Activated naive CD4-positive, alpha-beta T cell treated with anti-CD3 and anti-CD28 coated beads, Interleukin-2, amount 50 U/mL, for 24 hours (primary cell): ENCODE measurements at regions not wholly inside any gene's neighbourhood (a gene's known extent, or its start where the extent isn't known, plus 50 kb on each side); places are given as distances from the start of the nearest gene placed in this dataset.

Source experiments
- H3K27ac Mint-ChIP-seq: one replicate; pipeline ENCODE4 v1.8.0; 2021; ENCODE audit warnings: mild to moderate bottlenecking, mixed read lengths
- H3K27me3 Mint-ChIP-seq: one replicate; pipeline ENCODE4 v1.8.0; 2021; ENCODE audit warnings: mixed read lengths
- H3K36me3 Mint-ChIP-seq: one replicate; pipeline ENCODE4 v1.8.0; 2021; ENCODE audit warnings: mixed read lengths
- H3K4me1 Mint-ChIP-seq: one replicate; pipeline ENCODE4 v1.8.0; 2021; ENCODE audit warnings: mixed read lengths
- H3K4me3 Mint-ChIP-seq: one replicate; pipeline ENCODE4 v1.8.0; 2021; ENCODE audit warnings: mild to moderate bottlenecking, mixed read lengths
- H3K9me3 Mint-ChIP-seq: one replicate; pipeline ENCODE4 v1.8.0; 2021; ENCODE audit warnings: mixed read lengths

DNA sequence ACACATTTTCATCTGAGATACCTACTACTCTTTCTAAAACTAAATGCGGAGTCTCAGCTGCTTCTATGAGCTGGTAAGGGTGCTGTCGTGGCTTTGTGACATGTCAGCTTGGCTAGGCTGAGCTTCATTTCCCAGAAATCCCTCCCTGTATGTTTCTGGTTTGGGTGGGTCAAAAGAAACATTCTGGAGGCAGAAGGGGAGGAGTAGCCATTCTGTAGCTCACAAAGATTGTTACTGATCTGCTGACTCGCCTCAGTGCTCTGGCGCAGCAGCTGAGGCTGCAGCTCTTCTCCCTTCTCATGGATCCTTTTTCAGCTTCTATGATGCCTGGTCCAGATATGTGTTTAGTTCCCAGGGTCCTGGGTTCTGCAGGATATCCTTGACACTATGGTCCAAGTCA, 114.7 kb downstream of the RAP2A start:
- peaks cover 2% of the 10 kb centered on the region for H3K27me3 Mint-ChIP-seq
- H3K9me3 Mint-ChIP-seq: no peaks in the 10 kb centered on the region
- no peak overlapping the region for H3K4me3 Mint-ChIP-seq
- no peaks in the 10 kb centered on the region for H3K36me3 Mint-ChIP-seq
- no peaks in the 10 kb centered on the region for H3K4me1 Mint-ChIP-seq
- no peak overlapping the region for H3K27ac Mint-ChIP-seq

DNA sequence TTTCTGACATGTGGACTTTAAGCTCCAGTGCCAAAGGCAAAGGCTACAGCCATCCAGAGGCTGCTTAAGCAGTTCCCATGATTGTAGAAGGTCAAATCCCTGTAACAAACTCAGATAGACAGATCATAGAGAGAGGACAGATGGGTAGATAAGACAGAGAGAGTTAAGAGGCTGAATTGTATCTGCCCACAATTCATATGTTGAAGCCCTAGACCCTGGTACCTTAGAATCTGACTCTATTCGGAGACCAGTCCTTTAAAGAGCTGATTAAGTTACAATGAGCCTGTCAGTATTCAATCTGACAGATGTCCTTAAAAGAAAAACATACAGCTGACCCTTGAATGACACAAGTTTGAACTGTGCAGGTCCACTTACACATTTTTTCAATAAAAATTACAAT, 115.2 kb downstream of the RAP2A start:
- no peaks in the 10 kb centered on the region for H3K9me3 Mint-ChIP-seq
- peaks cover 2% of the 10 kb centered on the region for H3K27me3 Mint-ChIP-seq
- no peak overlapping the region for H3K27ac Mint-ChIP-seq
- no peaks in the 10 kb centered on the region for H3K36me3 Mint-ChIP-seq
- no peak overlapping the region for H3K4me3 Mint-ChIP-seq
- no peaks in the 10 kb centered on the region for H3K4me1 Mint-ChIP-seq

DNA sequence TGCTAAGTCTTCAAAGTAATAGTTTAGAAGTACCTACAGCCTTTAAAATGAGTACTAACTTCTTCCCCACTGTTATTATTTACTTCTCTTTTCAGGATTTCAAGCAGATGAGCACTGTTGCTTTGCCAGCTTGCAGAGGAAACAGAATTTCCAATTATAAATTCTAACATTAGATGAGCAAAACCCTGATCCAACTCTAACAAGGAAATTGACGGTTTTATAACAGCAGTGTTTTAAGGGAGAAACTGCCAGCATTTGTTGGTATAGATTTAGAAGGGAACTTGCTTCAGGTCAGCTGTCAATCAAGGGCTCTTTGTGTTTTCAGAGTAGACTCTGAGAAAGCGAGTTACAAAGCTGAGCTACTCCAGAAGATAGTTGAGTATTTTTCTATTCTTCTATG, 120.5 kb downstream of the RAP2A start:
- Mint-ChIP-seq H3K27me3 (peaks cover 2% of the 10 kb centered on the region), H3K4me1 (no peaks in the 10 kb centered on the region), H3K4me3 (no peak overlapping the region), H3K36me3 (no peaks in the 10 kb centered on the region), H3K27ac (no peak overlapping the region), H3K9me3 (no peaks in the 10 kb centered on the region)

DNA sequence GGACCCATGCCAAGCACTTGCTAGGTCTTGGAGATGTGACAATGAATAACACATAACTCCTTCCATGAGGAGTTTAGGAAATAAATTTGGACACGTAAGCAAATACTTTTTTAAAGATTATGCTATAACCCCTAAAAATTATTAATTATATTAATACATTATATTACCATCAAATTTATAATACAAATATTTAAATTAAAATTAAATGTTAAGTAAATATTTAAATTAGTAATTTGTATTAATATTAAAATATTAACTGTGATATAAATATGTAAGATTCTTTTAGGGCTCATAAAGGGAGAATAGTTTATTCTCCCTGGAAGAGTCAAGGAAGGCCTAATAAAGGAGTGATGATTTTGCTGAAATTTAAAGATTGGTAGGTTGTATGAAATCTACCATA, 121.1 kb downstream of the RAP2A start:
- Mint-ChIP-seq H3K4me3 (no peak overlapping the region), H3K9me3 (no peaks in the 10 kb centered on the region), H3K27ac (no peak overlapping the region)

DNA sequence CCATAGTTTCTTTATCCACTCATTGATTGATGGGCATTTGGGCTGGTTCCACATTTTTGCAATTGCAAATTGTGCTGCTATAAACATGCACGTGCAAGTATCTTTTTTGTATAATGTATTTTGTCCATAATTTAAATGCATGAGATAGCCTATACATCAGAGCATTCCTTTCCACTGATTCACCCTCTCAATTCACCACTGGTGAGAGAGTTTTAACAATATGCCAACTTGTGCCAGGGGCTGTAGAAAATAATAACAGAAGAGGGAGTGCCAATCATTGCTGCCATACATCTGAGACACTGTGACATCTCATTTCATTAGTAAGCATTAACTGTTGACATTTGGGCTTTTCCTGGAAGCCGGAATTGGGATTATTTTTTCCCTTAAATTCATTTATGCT, 125.1 kb downstream of the RAP2A start:
- Mint-ChIP-seq H3K4me3 (no peak overlapping the region), H3K9me3 (no peaks in the 10 kb centered on the region), H3K4me1 (no peaks in the 10 kb centered on the region), H3K36me3 (no peaks in the 10 kb centered on the region), H3K27ac (no peak overlapping the region), H3K27me3 (peaks cover 9% of the 10 kb centered on the region)

More for the DNA sequence above, 121.1 kb downstream of the RAP2A start:
- Mint-ChIP-seq H3K36me3 (no peaks in the 10 kb centered on the region), H3K4me1 (no peaks in the 10 kb centered on the region), H3K27me3 (peaks cover 5% of the 10 kb centered on the region)

DNA sequence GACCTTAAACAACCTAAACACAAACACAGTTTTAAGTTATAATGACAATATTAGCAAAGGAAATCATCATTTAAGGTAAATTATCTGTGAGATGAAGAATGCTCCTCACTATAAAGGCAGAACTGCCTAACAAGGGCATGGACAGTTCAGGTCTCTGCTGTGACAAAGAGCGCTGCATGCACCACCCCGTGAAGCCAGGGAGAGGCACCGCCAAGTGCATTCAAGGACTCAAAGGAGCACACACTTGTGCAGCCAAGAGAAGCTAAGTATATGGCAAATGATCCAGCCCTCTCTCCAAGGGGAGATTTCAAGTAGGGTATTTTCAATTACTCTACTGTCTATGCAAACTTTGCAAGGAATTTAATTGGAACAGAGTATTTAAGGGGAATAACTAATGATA, 126.0 kb downstream of the RAP2A start:
- H3K36me3 Mint-ChIP-seq: no peaks in the 10 kb centered on the region
- H3K4me3 Mint-ChIP-seq: no peak overlapping the region
- no peaks in the 10 kb centered on the region for H3K4me1 Mint-ChIP-seq
- H3K9me3 Mint-ChIP-seq: no peaks in the 10 kb centered on the region
- H3K27ac Mint-ChIP-seq: no peak overlapping the region
- H3K27me3 Mint-ChIP-seq: peaks cover 12% of the 10 kb centered on the region

DNA sequence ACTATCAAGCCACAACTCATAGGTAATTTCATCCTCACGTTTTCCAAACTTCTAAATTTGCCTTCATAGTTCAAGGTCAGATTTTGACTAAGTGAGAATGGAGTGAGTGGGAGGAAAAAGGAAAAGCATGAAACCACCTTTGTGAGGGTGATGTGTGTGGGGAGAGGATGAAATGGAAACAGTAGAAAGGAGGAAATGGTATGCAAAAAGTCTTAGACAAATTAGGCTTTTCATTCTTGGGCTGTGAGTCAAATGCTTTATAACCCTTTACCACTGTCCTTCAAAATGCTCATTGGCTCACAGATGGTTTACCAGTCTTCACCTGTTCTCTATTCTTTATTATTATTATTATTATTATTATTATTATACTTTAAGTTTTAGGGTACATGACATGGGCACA, 127.2 kb downstream of the RAP2A start:
- Mint-ChIP-seq H3K9me3 (no peaks in the 10 kb centered on the region), H3K4me1 (no peaks in the 10 kb centered on the region), H3K27me3 (peaks cover 16% of the 10 kb centered on the region), H3K36me3 (no peaks in the 10 kb centered on the region), H3K27ac (no peak overlapping the region), H3K4me3 (no peak overlapping the region)

DNA sequence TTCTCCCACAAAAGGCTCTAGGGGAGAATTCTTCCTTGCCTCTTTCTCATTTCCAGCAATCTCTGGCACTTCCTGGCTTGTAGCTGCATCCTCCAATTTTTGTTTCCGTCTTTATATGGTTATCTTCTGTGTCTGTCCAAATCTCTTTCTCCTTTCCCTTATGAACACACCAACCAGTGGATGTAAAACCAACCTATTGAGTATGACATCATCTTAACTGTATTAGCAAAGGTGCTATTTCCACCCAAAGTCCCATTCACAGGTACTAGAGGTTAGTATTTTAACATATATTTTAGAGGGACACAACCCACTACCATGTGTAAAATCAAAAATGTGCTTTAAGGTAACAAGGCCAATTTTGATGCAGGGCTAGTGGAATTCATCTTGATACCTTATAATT, 129.0 kb downstream of the RAP2A start:
- H3K36me3 Mint-ChIP-seq: no peaks in the 10 kb centered on the region

DNA sequence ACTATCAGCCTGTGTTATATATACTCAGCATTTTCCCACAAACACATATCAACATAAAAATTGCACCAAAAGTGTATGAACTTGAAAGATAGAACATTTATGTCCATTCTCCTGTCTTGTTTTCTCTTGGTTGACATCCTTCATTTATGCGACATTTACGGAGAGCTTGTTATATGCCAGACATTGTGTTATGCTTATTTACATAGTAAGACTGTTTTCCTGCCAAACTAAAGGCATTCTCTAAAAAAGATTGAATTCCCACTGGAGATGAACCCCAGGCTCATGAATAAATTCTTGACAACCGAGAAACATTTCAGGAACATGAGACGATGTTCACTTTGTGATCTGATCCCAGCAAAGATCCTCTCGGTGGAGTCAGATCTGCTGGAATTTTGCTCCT, 131.0 kb downstream of the RAP2A start:
- Mint-ChIP-seq H3K27me3 (peaks cover 17% of the 10 kb centered on the region), H3K9me3 (no peaks in the 10 kb centered on the region), H3K4me1 (no peaks in the 10 kb centered on the region), H3K27ac (no peak overlapping the region), H3K4me3 (no peak overlapping the region), H3K36me3 (no peaks in the 10 kb centered on the region)

More for the DNA sequence above, 129.0 kb downstream of the RAP2A start:
- Mint-ChIP-seq H3K9me3 (no peaks in the 10 kb centered on the region), H3K27ac (no peak overlapping the region), H3K27me3 (peaks cover 20% of the 10 kb centered on the region), H3K4me1 (no peaks in the 10 kb centered on the region), H3K4me3 (no peak overlapping the region)

DNA sequence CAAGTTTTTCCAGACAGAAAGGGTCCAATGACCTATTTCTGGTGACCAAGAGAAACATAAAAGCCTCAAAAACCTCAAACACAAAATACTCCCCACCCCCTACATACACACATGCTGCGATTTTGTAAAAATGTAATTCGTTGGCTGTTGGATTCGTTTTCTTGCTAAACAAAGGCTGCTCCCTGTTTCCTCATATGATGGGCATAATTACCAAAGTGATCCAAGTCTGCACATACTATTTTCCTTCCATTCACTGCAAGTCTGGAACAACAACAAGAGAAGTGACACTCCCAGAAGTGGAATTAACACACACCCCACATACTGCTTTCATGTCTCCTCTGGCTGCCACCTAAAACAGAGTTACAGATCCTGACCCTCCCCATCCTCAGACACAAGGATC, 131.9 kb downstream of the RAP2A start:
- Mint-ChIP-seq H3K27ac (no peak overlapping the region), H3K36me3 (no peaks in the 10 kb centered on the region), H3K4me3 (no peak overlapping the region), H3K27me3 (peaks cover 17% of the 10 kb centered on the region), H3K4me1 (no peaks in the 10 kb centered on the region), H3K9me3 (no peaks in the 10 kb centered on the region)

DNA sequence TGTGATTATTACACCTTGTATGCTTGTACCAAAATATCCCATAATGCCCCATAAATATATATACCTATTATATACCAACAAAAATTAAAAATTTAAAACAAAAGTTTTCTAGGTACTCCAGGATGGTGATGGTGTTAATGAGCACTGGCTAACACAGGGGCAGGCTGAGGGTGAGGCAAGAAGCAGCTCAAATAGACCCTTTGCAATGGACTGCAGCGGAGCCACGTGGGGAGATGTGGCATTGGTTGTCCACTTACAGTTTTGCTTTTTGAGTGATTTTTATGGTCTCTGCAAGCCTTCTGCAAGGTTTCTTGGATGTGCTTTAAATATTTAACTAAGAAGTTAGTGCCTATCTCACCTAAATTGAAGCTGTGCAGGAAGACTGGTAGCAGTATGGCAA, 132.9 kb downstream of the RAP2A start:
- Mint-ChIP-seq H3K4me3 (no peak overlapping the region), H3K9me3 (no peaks in the 10 kb centered on the region), H3K4me1 (no peaks in the 10 kb centered on the region), H3K27me3 (peaks cover 19% of the 10 kb centered on the region), H3K36me3 (no peaks in the 10 kb centered on the region), H3K27ac (no peak overlapping the region)

DNA sequence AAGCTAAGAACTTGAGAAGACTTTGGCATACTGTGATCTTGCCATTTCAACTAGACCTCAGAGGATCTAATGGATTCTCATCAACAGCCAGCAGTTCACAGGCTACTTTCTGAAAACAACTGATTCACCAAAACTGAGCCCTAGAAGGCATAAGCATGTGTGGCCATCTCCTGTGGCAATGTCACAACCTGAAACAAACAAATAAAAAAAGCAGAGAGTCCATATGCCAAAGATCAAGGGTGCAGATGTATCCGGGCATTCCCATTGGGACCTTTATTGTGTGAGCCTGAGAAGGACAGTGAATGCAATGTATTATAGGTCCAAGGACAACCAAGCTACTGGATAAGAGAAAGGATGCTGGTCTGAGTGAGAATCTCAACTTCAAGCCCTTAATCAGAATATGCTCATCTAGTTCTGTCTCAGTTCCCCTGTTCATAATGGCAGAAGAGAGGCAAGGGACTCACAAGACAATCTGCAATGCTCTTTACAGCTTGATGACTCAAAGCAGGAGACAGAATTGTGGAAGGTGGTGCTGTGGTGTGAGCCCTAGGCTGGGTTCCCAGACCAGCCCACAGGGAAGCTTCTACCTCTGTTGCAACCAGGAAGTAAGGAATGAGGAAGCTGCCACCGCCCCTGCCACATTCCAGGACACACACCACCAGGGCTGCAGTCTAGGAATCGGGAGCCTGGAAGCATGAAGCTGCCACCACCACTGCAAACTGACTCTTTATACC, 133.7 kb downstream of the RAP2A start:
- H3K9me3 Mint-ChIP-seq: no peaks in the 10 kb centered on the region
- H3K27ac Mint-ChIP-seq: no peak overlapping the region
- no peaks in the 10 kb centered on the region for H3K4me1 Mint-ChIP-seq
- H3K27me3 Mint-ChIP-seq: peaks cover 19% of the 10 kb centered on the region
- H3K4me3 Mint-ChIP-seq: no peak overlapping the region
- H3K36me3 Mint-ChIP-seq: no peaks in the 10 kb centered on the region

DNA sequence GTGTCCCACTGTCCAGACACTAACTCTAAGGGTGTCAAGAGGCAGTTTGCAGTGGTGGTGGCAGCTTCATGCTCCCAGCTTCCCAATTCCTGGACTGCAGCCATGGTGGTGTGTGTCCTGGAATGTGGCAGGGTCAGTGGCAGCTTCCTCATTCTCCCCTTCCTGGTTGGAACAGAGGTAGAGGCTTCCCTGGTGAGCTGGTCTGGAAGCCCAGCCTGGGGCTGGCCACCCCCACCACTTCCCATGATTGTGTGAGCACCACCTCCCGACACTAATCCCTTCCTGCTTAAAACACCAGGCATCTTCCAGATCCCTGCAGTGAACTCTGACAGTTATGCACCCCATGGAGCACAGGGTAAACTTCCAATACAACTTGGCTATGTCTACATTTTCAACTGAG, 134.9 kb downstream of the RAP2A start:
- Mint-ChIP-seq H3K27ac (no peak overlapping the region), H3K9me3 (no peaks in the 10 kb centered on the region), H3K4me3 (no peak overlapping the region), H3K27me3 (peaks cover 17% of the 10 kb centered on the region), H3K36me3 (no peaks in the 10 kb centered on the region), H3K4me1 (no peaks in the 10 kb centered on the region)

DNA sequence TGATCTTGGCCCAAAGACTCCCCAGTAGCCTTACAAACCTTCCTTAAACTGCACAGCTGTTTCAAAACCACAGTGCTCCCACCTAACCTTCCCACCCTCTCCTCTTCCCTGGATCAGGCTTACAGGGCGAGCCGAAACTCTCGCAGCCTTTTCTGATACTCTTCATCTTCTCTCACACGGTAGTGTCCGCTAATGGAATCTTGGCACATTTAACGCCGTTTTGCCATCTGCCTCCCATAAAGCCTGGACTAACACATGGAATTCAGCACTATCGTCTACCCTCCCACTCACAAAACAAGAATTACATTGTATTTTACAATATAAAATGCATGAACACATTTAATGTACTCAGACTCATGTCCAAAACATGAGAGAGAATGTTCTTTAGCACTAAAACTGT, 135.9 kb downstream of the RAP2A start:
- H3K4me1 Mint-ChIP-seq: no peaks in the 10 kb centered on the region
- no peaks in the 10 kb centered on the region for H3K36me3 Mint-ChIP-seq
- no peaks in the 10 kb centered on the region for H3K9me3 Mint-ChIP-seq
- H3K27me3 Mint-ChIP-seq: peaks cover 14% of the 10 kb centered on the region
- H3K27ac Mint-ChIP-seq: no peak overlapping the region
- H3K4me3 Mint-ChIP-seq: no peak overlapping the region

DNA sequence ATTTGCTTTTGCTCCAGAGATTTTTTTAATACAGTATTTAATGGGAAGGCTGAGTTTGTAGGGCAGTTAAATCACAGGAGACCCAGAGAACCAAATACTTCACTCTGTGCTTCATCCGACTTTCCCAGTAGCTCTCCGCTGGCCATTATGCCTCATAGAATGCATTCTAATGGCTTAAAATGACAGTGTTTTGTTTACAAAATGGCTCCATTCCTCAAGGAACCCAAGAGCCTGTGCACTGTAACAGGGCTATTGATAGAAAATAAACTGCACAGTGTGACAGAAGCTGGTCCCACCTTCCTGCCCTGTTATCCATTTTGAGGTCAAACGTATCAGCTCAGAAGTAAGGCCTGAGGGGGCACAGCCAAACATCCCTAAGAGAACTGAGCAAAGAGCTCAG, 136.5 kb downstream of the RAP2A start:
- peaks cover 11% of the 10 kb centered on the region for H3K27me3 Mint-ChIP-seq
- no peaks in the 10 kb centered on the region for H3K4me1 Mint-ChIP-seq

DNA sequence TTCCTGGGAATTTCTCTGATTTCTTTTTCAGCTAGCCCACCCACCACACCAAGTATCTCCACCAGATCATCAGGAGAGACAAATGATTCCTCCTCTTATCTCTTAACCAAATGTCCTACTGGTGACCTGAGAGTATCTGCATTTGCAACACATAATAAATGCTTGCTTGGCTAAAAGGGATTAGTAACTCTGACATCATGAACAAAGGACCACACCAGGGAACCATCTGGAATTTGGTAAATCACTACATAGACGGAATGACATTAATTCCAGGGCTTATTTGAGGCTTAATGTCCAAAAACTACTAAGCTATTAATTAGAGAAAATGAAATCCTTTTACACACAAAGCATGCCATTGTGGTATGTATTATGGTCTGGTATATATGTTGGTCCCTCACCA, 139.0 kb downstream of the RAP2A start:
- Mint-ChIP-seq H3K36me3 (no peaks in the 10 kb centered on the region), H3K27ac (no peak overlapping the region), H3K27me3 (peaks cover 7% of the 10 kb centered on the region), H3K4me1 (no peaks in the 10 kb centered on the region), H3K4me3 (no peak overlapping the region), H3K9me3 (no peaks in the 10 kb centered on the region)

More for the DNA sequence above, 136.5 kb downstream of the RAP2A start:
- Mint-ChIP-seq H3K27ac (no peak overlapping the region), H3K36me3 (no peaks in the 10 kb centered on the region), H3K4me3 (no peak overlapping the region), H3K9me3 (no peaks in the 10 kb centered on the region)

DNA sequence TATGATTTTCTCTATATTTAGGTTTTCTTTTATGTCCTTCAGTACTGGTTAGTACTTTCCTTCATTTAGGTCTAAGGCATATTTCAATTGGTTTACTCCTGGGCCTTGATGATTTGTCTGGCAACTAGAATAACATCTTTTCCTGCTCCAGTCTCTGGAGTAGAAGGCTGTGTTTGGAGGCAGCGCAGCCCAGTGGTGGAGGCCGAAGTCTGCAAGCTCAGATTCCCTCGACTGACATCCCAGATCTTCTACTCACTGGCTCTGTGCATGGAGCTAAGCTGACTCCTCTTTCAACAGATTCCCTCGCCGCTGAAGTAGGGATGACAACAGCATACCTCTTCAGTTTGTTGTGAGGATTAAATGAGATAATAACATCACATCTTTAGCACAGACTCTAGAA, 141.0 kb downstream of the RAP2A start:
- no peak overlapping the region for H3K4me3 Mint-ChIP-seq
- H3K36me3 Mint-ChIP-seq: no peaks in the 10 kb centered on the region
- no peaks in the 10 kb centered on the region for H3K4me1 Mint-ChIP-seq
- H3K27ac Mint-ChIP-seq: no peak overlapping the region
- peaks cover 7% of the 10 kb centered on the region for H3K27me3 Mint-ChIP-seq
- no peaks in the 10 kb centered on the region for H3K9me3 Mint-ChIP-seq
